GM20431 (cell line): ENCODE measurements at regions not wholly inside any gene's neighbourhood (a gene's known extent, or its start where the extent isn't known, plus 50 kb on each side); places are given as distances from the start of the nearest gene placed in this dataset.
"Not testable (repeated sequence)": the region's sequence is repeated elsewhere in the genome, so short reads cannot be mapped to it uniquely, and the experiment has no call there.

ENCODE experiments used
- in situ Hi-C: fragments of 300-500 bp; cut with MseI, MboI; formaldehyde crosslinking; loops from one replicate; pipeline ENCODE4 v1.15.0; 2020; ENCODE audit warnings: low sequenced_read_pairs; ENCODE audit not compliant: unreplicated experiment

- in situ Hi-C loops = no loop called here
Measured at GRCh38 chr6:27605401-27606342, 132.8 kb upstream of the ZNF184 start.

DNA sequence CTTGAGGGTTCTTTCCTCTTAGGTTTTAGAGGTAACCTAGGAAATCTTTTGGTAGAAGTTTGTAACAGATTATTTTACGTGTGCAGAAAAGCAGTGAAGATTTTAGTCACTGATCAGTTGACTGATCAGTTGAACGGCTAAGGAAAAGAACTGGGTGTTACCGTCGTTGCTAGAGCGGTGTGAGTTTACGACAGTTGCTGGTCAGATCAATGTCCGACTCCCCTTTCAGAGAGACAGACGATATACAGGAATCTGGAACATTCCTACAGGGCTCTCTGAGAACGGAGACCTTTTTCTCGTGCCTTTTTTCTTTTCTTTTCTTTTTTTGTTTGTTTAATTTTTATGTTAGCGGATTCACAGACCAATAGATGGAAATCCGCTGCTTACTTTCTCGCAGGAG, 132.1 kb upstream of the ZNF184 start:
- in situ Hi-C loops = no loop called here

DNA sequence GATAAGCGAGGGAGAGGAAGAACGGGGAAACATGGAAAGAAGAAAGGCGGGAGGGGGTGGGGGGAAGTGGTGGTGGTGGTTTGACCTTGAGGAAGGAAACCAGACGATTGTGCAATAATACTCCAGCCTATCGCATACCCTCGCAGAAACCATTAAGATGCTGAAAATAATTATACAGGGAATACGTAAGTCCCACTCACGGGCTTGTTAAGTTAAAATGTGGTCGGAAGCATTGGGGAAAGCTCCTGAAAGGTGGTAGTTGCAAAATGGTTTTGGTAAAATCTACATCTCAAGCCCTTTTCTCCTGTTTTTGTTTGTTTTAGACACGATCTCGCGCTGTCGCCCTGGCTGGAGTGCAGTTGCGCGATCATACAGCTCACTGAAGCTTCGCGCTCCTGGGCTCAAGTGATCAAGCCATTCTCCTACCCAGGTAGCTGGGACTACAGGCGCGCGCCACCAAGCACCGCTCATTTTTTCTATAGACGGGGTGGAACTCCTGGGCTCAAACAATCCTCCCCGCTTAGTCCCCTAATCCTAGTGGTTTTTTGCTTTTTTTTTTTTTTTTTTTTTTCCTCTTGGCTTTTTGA, 128.9 kb upstream of the ZNF184 start:
- in situ Hi-C loops = no loop called here

DNA sequence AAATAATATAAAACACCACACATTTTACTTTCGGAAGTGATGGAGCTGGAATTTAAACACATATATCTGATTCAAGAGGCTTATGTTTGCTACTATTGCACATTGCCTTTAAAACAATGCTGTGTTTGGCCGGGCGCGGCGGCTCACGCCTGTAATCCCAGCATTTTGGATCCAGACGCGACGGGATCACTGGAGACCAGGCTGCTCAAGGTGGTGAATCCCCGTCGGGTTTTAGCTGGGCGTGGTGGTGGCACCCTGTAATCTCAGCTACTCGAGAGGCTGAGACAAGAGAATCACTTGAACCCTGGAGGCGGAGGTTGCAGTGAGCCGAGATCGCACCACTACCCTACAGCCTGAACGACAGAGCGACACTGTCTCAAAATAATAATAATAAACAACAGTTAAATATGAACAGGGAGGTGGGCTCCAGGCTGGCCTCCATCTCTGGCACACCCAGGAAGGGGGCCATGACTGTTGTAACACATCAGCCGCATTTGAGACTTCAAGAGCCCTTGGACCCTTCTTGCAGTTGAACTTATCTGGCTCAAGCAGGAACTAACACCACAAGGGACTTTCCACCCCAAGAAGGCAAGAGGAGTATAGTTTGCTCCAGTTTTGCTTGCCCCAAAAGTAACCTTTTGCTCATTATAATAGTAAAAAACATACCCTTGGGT, 127.1 kb upstream of the ZNF184 start:
- in situ Hi-C loops = no loop called here

- in situ Hi-C loops = not testable (repeated sequence)
Measured at GRCh38 chr6:27597031-27597567, 124.2 kb upstream of the ZNF184 start.

- in situ Hi-C loops = no loop called here
Measured at GRCh38 chr6:27593861-27594260, 121.0 kb upstream of the ZNF184 start.

- in situ Hi-C loops = no loop called here
Measured at GRCh38 chr6:27593200-27593818, 120.4 kb upstream of the ZNF184 start.

DNA sequence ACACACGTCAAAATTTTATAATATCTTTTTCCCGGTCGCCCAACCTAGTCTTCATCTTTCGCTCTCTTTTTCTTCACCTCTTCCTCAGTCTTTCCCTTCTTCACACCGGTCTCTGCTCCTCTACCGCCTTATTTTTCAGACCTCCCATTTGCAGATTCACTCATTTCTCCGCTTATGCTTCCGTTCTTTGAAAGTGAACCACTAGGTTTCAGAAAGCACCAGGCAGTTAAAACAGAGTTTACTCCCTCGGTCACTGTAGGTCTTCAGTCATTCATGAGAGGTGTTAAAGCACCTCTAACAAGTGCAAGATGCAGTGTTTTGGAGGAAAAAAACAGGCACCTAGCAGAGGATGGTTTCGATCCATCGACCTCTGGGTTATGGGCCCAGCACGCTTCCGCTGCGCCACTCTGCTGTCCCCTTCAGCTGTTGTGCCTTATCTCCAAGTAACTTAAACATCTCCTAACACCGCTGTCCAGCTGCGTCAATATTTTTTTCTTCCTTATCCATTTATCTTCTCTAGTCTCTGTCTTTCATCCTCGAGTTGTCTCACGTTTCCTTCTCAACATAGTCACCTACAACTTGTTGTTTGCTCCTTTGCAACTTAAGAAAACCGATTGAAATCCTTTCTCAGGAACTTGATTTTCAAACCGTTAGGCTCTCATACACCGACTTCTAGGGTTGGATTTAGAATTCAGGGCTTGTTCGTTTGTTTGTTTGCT, 119.7 kb upstream of the ZNF184 start:
- in situ Hi-C loops = no loop called here

DNA sequence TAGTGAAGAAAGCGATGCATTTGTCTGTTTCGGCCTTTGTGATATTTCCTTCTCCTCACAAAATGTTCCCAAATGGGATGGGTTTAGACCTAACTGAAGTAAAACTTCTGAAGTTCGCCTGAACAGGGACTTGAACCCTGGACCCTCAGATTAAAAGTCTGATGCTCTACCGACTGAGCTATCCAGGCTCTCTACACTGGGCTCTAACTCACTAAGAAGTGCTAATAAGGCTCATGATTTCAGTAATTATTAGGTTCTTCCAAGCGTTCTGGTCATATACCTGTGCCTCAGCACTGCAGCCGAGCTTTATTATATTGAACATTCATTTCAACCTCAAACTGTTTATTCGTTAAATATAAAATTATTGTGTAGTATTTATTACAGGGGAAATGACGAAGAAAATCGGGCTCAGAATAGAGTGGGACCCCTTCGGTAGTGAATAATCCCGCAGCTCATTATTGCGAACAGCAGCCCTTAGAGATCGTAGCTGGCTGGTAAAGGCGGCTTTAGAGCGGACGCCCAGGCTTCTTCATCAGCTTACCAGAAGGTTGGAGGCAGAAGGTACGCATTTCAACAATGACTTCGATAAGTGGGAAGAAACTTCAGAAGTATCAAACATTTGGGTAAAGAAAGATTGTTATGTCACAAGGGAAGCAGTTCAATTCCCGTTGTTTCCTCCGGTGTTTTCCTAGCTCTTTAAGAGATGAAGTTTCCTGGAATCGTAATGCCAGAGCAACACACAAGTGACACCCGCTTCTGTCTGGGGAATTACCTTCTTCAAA, 119.0 kb upstream of the ZNF184 start:
- in situ Hi-C loops = no loop called here

GRCh38 chr6:27585316-27585715, 112.4 kb upstream of the ZNF184 start:
- in situ Hi-C loops = not testable (repeated sequence)

DNA sequence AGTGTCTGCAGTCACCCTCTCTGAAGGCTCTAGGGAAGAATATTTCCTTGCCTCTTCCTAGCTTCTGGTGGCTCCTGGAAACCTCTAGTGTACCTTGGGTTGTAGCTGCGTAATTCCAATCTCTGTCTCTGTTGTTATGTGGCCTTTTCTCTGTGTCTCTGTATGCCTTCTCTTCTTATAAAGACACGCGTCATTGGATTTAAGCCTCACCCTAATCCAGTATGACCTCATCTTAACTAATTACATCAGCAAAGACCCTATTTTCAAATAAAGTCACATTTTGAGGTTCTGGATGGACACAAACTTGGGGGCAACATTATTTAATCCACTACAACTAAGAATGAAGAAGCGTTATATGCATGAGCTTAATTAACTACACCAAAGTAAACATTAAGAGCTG, 111.4 kb upstream of the ZNF184 start:
- in situ Hi-C loops = no loop called here

DNA sequence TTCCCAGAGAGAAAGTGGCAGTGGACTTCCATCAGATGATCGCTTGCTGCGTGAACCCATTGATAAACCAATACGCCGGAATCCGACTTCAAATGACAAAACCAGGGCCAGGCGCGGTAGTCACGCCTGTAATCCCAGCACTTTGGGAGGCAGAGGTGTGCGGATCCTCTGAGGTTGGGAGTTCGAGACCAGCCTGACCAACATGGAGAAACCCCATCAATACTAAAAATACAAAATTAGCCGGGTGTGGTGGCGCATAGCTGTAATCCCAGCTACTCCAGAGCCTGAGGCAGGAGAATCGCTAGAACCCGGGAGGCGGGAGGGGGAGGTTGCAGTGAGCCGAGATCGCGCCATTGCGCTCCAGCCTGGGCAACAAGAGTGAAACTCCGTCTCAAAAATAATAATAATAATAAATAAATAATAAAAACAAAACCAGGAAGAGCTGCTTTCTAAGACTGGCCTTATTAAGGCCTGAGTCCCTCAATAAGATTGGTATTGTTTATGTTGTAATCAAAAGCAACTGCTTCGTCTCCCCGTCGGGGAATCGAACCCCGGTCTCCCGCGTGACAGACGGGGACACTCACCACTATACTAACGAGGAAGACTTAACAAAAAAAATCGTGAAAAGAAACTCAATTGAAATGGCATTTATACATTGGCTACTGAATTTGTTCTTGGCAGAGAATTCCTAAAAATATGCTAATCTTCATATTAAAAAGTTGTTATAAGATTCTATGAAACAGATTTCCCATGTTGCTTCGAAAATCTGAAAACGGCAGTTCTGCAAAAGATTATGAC, 110.2 kb upstream of the ZNF184 start:
- in situ Hi-C loops = no loop called here

DNA sequence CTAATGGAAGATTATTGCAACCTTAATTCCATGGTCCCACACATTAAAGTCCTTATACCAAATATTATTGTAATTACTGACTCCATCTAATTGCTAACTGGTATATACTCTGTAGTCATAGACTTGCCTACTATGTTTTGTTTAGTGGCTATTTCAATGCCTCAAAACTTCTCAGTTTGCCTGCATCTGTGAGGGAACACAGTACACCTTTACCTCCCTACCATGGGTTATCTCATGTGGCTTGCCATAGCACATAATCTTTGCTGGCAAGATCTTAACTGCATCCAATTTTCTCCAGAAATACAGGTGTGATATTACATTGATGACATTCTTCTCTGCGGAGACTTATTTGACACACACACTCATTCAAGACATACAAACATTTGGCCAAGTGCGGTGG, 107.1 kb upstream of the ZNF184 start:
- in situ Hi-C loops = no loop called here

DNA sequence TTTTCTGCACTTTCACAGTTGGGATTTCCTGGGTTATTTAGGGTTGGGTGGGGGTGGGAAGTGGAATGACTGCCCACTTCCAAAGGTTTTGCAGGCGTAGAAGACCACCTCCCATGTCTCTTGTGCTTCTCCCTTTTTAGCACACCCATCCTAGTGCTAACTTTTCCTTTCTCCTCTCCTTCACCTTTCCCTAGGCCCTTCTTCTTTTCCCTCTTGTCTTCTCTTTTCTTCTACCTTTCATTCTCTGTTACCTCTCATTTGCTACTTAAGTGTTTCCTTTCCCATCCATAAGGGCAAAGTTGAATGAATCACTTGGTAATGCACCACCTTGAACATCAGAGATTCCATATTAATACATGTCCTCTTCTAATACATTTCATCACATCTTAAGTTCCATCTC, 105.0 kb upstream of the ZNF184 start:
- in situ Hi-C loops = no loop called here

DNA sequence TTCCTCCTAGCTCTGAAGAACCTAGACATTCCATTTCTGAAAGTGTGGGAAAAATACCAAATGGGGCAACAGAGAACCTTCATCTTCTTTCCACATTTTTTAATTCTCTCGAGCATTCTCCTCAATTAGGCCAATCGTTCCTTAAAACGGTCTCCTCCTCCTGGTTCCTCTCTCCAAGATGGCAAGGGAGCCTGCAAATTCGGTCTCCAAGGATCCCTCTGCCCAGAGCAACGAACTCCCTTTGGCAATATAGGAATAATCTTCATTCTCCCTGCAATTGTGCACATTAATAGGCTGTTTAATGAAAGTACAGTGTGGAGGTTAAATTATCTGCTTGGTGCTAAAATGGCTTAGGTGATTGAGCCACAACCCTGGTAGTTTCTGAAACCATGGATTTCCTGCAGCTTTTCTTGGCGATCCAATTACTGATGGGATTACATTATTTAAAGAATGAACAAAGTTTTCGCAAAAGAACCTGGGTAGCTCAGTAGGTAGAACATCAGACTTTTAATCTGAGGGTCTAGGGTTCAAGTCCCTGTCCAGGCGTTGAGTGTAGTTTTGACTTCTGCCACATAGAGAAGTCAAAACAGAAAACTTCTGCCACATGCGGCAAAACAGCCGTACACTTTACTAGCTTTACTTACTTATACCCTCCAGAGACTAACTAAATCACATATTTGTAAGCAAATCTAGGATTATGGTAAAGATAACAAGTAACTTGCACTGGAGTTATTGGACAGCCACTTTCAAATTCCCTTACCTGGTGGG, 102.9 kb upstream of the ZNF184 start:
- in situ Hi-C loops = no loop called here

GRCh38 chr6:27568226-27568897, 95.5 kb upstream of the ZNF184 start:
- in situ Hi-C loops = no loop called here
